Mammary epithelial cell (primary cell): ENCODE measurements at regions not wholly inside any gene's neighbourhood (a gene's known extent, or its start where the extent isn't known, plus 50 kb on each side); places are given as distances from the start of the nearest gene placed in this dataset.

Experiments used
- CTCF ChIP-seq, 2 donors: IDR thresholded peaks in 1 of 2; conservative IDR thresholded peaks in 1 of 2; 2 replicates each; pipeline ENCODE4 v1.5.1; 2011 to 2012; ENCODE audit warnings: inconsistent platforms in 2 of 2, low read length in 2 of 2, mild to moderate bottlenecking in 2 of 2, control low read depth in 1 of 2, low read depth in 1 of 2; ENCODE audit not compliant: insufficient read depth in 1 of 2; ENCODE audit errors: extremely low read depth in 1 of 2
- EZH2 ChIP-seq: IDR thresholded peaks from 2 replicates; pipeline ENCODE4 v1.6.1; 2012; ENCODE audit warnings: low read length, inconsistent platforms, borderline replicate concordance

- no peak for TF ChIP-seq CTCF (conservative IDR thresholded peaks at IDR 0.05 in 1 of 2, IDR thresholded peaks at IDR 0.05 in 1 of 2; ENCODE audit: extremely low read depth in 1 of 2, insufficient read depth in 1 of 2, low read depth in 1 of 2, low read length in 2 of 2)
- TF ChIP-seq EZH2, result no peak
Observed at GRCh38 chr12:92213166-92213565, 67.5 kb upstream of the BTG1 start.
